DND-41 (cell line): ENCODE measurements at regions not wholly inside any gene's neighbourhood (a gene's known extent, or its start where the extent isn't known, plus 50 kb on each side); places are given as distances from the start of the nearest gene placed in this dataset.

Source experiments
- ATAC-seq: fragments of 200-7000 bp; cut with Tn5 transposase; 3 replicates; pipeline ENCODE4 v1.9.1; 2021; ENCODE audit warnings: low read depth; ENCODE audit not compliant: insufficient read depth
- DNase-seq: peaks from one replicate; pipeline ENCODE4 v3.0.0-alpha.2; 2020
- H2AFZ ChIP-seq: 2 replicates; pipeline ENCODE4 v1.6.0; 2012; ENCODE audit warnings: low read depth, low read length
- H3K27ac ChIP-seq: 2 replicates; pipeline ENCODE4 v1.5.1; 2012; ENCODE audit warnings: low read length, inconsistent platforms
- H3K27me3 ChIP-seq: fragments of 200-600 bp; sonication (generic); 2 replicates; pipeline ENCODE4 v1.6.0; 2012; ENCODE audit warnings: low read length, mild to moderate bottlenecking, inconsistent platforms; ENCODE audit not compliant: insufficient read depth, poor library complexity
- H3K36me3 ChIP-seq: 2 replicates; pipeline ENCODE4 v1.5.1; 2012; ENCODE audit warnings: low read length, inconsistent platforms; ENCODE audit not compliant: insufficient read depth
- H3K4me1 ChIP-seq: 2 replicates; pipeline ENCODE4 v1.5.1; 2012; ENCODE audit warnings: mild to moderate bottlenecking, low read length; ENCODE audit not compliant: insufficient read depth
- H3K4me2 ChIP-seq: 2 replicates; pipeline ENCODE4 v1.6.0; 2012; ENCODE audit warnings: mild to moderate bottlenecking, moderate library complexity, low read length, inconsistent platforms; ENCODE audit not compliant: insufficient read depth
- H3K4me3 ChIP-seq, 2 experiments: fragments of 200-600 bp in 1 of 2; shearing (Covaris generic) in 1 of 2; 2 replicates each; pipeline ENCODE4 v1.5.1; 2012 to 2016; ENCODE audit warnings: inconsistent platforms in 2 of 2, low read length in 2 of 2, mild to moderate bottlenecking in 2 of 2, low read depth in 1 of 2, moderate library complexity in 1 of 2
- H3K79me2 ChIP-seq: 2 replicates; pipeline ENCODE4 v1.6.0; 2012; ENCODE audit warnings: low read length, inconsistent platforms; ENCODE audit not compliant: insufficient read depth
- H3K9ac ChIP-seq: 2 replicates; pipeline ENCODE4 v1.6.0; 2012; ENCODE audit warnings: low read depth, mild to moderate bottlenecking, inconsistent platforms, low read length, moderate library complexity
- H3K9me3 ChIP-seq: 2 replicates; pipeline ENCODE4 v1.5.1; 2012; ENCODE audit warnings: low read length, moderate library complexity, mild to moderate bottlenecking, inconsistent platforms; ENCODE audit not compliant: insufficient read depth, severe bottlenecking
- H4K20me1 ChIP-seq: 2 replicates; pipeline ENCODE4 v1.6.0; 2012; ENCODE audit warnings: low read length; ENCODE audit not compliant: insufficient read depth
- CTCF ChIP-seq: IDR thresholded peaks from 2 replicates; pipeline ENCODE4 v1.5.1; 2012; ENCODE audit warnings: borderline replicate concordance, low read length, moderate library complexity, mild to moderate bottlenecking; ENCODE audit not compliant: poor library complexity, severe bottlenecking; ENCODE audit errors: extremely low read depth
- EZH2 ChIP-seq: IDR thresholded peaks from 3 replicates; pipeline ENCODE4 v1.6.1; 2012; ENCODE audit warnings: borderline replicate concordance, low read depth, mild to moderate bottlenecking, moderate library complexity, low read length, inconsistent platforms; ENCODE audit not compliant: severe bottlenecking

- Histone ChIP-seq H3K9me3 (no peaks in the 10 kb centered on the region), H3K4me2 (no peak overlapping the region), H3K79me2 (no peaks in the 10 kb centered on the region), H3K9ac (no peak overlapping the region), H3K27ac (no peak overlapping the region), H2AFZ (no peak overlapping the region), H3K36me3 (no peaks in the 10 kb centered on the region), H3K4me1 (no peaks in the 10 kb centered on the region), H3K27me3 (no peaks in the 10 kb centered on the region), H4K20me1 (no peaks in the 10 kb centered on the region), H3K4me3 (no peak overlapping the region)
- DNase-seq (no peak), ATAC-seq (no peak)
- TF ChIP-seq EZH2: no peak
Measured at GRCh38 chr6:60687085-60687484, 1598.9 kb downstream of the KHDRBS2 start.

DNA sequence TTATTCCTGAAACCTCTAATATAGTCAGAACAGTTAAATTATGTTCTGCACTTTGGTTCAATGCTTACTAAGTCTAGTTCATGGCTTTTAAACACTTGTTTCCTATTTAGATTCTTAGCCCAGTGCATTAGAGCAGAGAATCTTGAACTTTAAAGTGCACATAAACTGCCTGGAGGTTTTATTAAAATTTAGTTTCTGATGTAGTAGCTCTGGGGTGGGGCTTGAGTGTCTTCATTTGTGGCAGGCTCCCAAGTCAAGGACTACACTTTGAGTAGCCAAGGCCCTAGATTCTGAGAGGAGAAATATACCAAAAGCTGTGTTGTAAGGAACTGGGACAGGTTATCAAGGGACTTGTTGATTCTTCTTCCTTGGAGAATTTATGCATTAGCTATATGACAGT, 1604.2 kb downstream of the KHDRBS2 start:
- Histone ChIP-seq H3K79me2 (no peaks in the 10 kb centered on the region), H2AFZ (no peak overlapping the region), H3K9ac (no peak overlapping the region), H3K4me3 (no peak overlapping the region), H3K27me3 (no peaks in the 10 kb centered on the region), H3K36me3 (no peaks in the 10 kb centered on the region), H4K20me1 (no peaks in the 10 kb centered on the region), H3K27ac (no peak overlapping the region), H3K4me1 (no peaks in the 10 kb centered on the region), H3K4me2 (no peak overlapping the region), H3K9me3 (no peaks in the 10 kb centered on the region)
- TF ChIP-seq CTCF: no peak
- TF ChIP-seq EZH2: no peak
- ATAC-seq (no peak), DNase-seq (no peak)

GRCh38 chr6:60679175-60679574, 1606.8 kb downstream of the KHDRBS2 start:
- no peaks in the 10 kb centered on the region for H3K4me1 ChIP-seq
- H4K20me1 ChIP-seq: no peaks in the 10 kb centered on the region
- no peaks in the 10 kb centered on the region for H3K79me2 ChIP-seq
- H3K27me3 ChIP-seq: no peaks in the 10 kb centered on the region
- H3K9me3 ChIP-seq: peaks cover 3% of the 10 kb centered on the region
- TF ChIP-seq CTCF (no peak), EZH2 (no peak)
- no peak overlapping the region for H2AFZ ChIP-seq
- H3K27ac ChIP-seq: no peak overlapping the region
- no peak overlapping the region for H3K4me3 ChIP-seq
- H3K9ac ChIP-seq: no peak overlapping the region
- no peaks in the 10 kb centered on the region for H3K36me3 ChIP-seq
- no peak for ATAC-seq
- DNase-seq: no peak
- H3K4me2 ChIP-seq: no peak overlapping the region

GRCh38 chr6:60671369-60671768, 1614.7 kb downstream of the KHDRBS2 start:
- Histone ChIP-seq H3K27me3 (no peaks in the 10 kb centered on the region), H3K9me3 (peaks cover 6% of the 10 kb centered on the region), H3K27ac (no peak overlapping the region), H3K79me2 (no peaks in the 10 kb centered on the region), H3K4me2 (no peak overlapping the region), H4K20me1 (no peaks in the 10 kb centered on the region), H3K9ac (no peak overlapping the region), H3K4me3 (no peak overlapping the region), H3K4me1 (no peaks in the 10 kb centered on the region), H3K36me3 (no peaks in the 10 kb centered on the region), H2AFZ (no peak overlapping the region)
- DNase-seq: no peak
- ATAC-seq: no peak
- no peak for TF ChIP-seq CTCF
- TF ChIP-seq EZH2: no peak
